ENCODE measurements at regions not wholly inside any gene's neighbourhood (a gene's known extent, or its start where the extent isn't known, plus 50 kb on each side); places are given as distances from the start of the nearest gene placed in this dataset.

DNA sequence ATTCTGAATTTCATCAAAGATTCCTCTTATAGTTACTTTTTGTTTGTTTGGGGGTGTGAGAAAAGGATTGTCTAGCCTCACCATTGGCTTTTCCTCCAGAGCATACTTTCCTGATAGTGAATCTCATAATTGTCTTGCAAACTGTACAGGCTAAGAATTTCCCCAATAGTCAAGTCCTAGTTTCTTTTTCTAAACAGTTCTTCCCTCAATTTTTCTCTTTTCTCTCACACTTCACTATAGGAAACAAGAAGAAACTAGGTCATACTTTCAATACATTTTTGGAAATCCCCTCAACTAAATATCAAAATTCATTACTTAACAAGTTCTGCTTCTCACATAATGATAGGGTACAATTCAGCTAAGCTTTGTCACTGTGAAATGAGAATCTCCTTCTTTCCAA is 241.9 kb downstream of the IL20RB start:
- H3K9me3 ChIP-seq (ENCODE audit: control extremely low read depth in 1 of 5, control insufficient read depth in 4 of 5, insufficient read depth in 2 of 5, low read depth in 1 of 5, low read length in 4 of 5), result no peaks in the 10 kb centered on the region
- H3K4me3 ChIP-seq (ENCODE audit: control insufficient read depth in 1 of 7, extremely low read depth in 1 of 7, insufficient read depth in 4 of 7, low read depth in 2 of 7, low read length in 6 of 7), result no peak overlapping the region
- no peak for DNase-seq
- H3K36me3 ChIP-seq (ENCODE audit: control insufficient read depth in 4 of 4, insufficient read depth in 4 of 4, low read length in 3 of 4), result no peaks in the 10 kb centered on the region
- ChIA-PET POLR2A (no interaction called here), CTCF (no interaction called here)
- H3K27me3 ChIP-seq (replicated peaks in 2 of 5; ENCODE audit: control insufficient read depth in 4 of 5, insufficient read depth in 5 of 5, low read length in 4 of 5), result no peaks in the 10 kb centered on the region
- no peaks in the 10 kb centered on the region for H3K4me1 ChIP-seq (ENCODE audit: control extremely low read depth in 1 of 4, control insufficient read depth in 4 of 4, insufficient read depth in 4 of 4, low read length in 3 of 4)
- H3K27ac ChIP-seq (ENCODE audit: insufficient read depth in 1 of 2, low read depth in 1 of 2, low read length in 2 of 2, poor library complexity in 1 of 2, severe bottlenecking in 2 of 2), result no peak overlapping the region

DNA sequence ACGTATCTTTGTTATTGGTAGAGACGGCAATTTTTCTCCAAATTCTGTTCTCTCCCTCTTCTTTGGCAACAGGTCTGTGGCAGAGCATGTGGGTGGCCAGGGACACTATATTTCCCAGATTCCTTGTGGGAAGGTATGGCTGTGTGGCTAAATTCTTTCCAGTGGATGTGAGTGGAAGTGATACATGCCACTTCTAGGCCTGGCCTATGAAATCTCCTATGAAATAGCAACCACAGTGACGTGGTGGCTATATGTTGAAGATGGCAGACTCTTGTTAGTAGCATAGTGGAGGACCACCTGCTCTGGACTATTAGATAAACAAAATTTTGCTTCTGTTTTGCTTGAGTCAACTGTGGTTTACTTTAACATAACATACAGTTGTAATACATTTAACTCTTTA is 243.3 kb downstream of the IL20RB start:
- no peak for DNase-seq
- ChIA-PET POLR2A (no interaction called here), CTCF (no interaction called here)
- WGBS (ENCODE audit: insufficient coverage), result no CpG with 5 or more reads among the region's 3 CpGs
- no peaks in the 10 kb centered on the region for H3K27me3 ChIP-seq (replicated peaks in 2 of 5; ENCODE audit: control insufficient read depth in 4 of 5, insufficient read depth in 5 of 5, low read length in 4 of 5)
- H3K9me3 ChIP-seq (ENCODE audit: control extremely low read depth in 1 of 5, control insufficient read depth in 4 of 5, insufficient read depth in 2 of 5, low read depth in 1 of 5, low read length in 4 of 5), result no peaks in the 10 kb centered on the region
- H3K27ac ChIP-seq (ENCODE audit: insufficient read depth in 1 of 2, low read depth in 1 of 2, low read length in 2 of 2, poor library complexity in 1 of 2, severe bottlenecking in 2 of 2), result no peak overlapping the region
- H3K36me3 ChIP-seq (ENCODE audit: control insufficient read depth in 4 of 4, insufficient read depth in 4 of 4, low read length in 3 of 4), result no peaks in the 10 kb centered on the region
- H3K4me3 ChIP-seq (ENCODE audit: control insufficient read depth in 1 of 7, extremely low read depth in 1 of 7, insufficient read depth in 4 of 7, low read depth in 2 of 7, low read length in 6 of 7), result no peak overlapping the region
- no peaks in the 10 kb centered on the region for H3K4me1 ChIP-seq (ENCODE audit: control extremely low read depth in 1 of 4, control insufficient read depth in 4 of 4, insufficient read depth in 4 of 4, low read length in 3 of 4)

DNA sequence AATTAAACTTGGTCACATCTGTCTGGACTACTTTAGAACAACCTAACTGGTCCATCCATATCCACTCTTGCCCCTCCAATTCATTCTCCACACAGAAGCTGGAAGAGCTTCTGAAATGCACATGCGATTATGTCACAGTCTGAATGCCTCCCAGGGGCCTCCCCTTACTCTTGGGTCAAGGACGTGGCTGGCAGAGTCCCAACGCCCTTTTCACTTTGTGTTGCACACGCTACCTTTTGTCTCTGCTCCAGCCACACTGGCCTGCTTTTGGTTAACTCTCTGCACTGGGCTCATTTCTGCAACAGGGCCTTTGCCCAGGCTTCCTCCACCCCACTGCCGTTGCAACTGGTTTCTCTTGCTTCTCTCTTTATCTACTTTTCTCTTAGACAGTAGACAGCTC is 245.2 kb downstream of the IL20RB start:
- ChIA-PET POLR2A (no interaction called here), CTCF (no interaction called here)
- no peaks in the 10 kb centered on the region for H3K4me1 ChIP-seq (ENCODE audit: control extremely low read depth in 1 of 4, control insufficient read depth in 4 of 4, insufficient read depth in 4 of 4, low read length in 3 of 4)
- no peak overlapping the region for H3K27ac ChIP-seq (ENCODE audit: insufficient read depth in 1 of 2, low read depth in 1 of 2, low read length in 2 of 2, poor library complexity in 1 of 2, severe bottlenecking in 2 of 2)
- H3K4me3 ChIP-seq (ENCODE audit: control insufficient read depth in 1 of 7, extremely low read depth in 1 of 7, insufficient read depth in 4 of 7, low read depth in 2 of 7, low read length in 6 of 7), result no peak overlapping the region
- no peaks in the 10 kb centered on the region for H3K9me3 ChIP-seq (ENCODE audit: control extremely low read depth in 1 of 5, control insufficient read depth in 4 of 5, insufficient read depth in 2 of 5, low read depth in 1 of 5, low read length in 4 of 5)
- 91% methylated on average over 5 of the region's 5 CpGs for WGBS (ENCODE audit: insufficient coverage)
- no peak for DNase-seq
- H3K36me3 ChIP-seq (ENCODE audit: control insufficient read depth in 4 of 4, insufficient read depth in 4 of 4, low read length in 3 of 4), result no peaks in the 10 kb centered on the region
- H3K27me3 ChIP-seq (replicated peaks in 2 of 5; ENCODE audit: control insufficient read depth in 4 of 5, insufficient read depth in 5 of 5, low read length in 4 of 5), result no peaks in the 10 kb centered on the region

DNA sequence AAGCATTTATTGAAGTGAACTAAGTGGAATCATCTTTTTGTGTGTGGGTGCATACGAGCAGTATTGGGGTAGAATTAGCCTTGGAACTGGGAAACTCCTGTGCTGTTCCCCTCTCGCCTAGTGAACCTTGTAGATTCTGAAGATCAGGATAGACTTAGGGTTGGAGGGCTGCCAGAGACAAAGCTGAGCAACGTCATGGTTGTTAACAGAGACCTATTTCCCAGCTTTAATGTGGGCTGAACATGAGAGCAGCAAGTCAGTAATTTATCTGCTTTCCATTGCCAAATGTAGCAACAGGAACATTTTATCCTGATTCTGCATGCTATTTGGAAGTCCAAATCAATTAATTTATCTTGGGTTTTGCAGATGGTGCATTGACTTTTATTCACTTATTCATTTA is 246.6 kb downstream of the IL20RB start:
- 82% methylated on average over 3 of the region's 3 CpGs for WGBS (ENCODE audit: insufficient coverage)
- H3K4me1 ChIP-seq (ENCODE audit: control extremely low read depth in 1 of 4, control insufficient read depth in 4 of 4, insufficient read depth in 4 of 4, low read length in 3 of 4), result no peaks in the 10 kb centered on the region
- H3K27ac ChIP-seq (ENCODE audit: insufficient read depth in 1 of 2, low read depth in 1 of 2, low read length in 2 of 2, poor library complexity in 1 of 2, severe bottlenecking in 2 of 2), result no peak overlapping the region
- no peaks in the 10 kb centered on the region for H3K27me3 ChIP-seq (replicated peaks in 2 of 5; ENCODE audit: control insufficient read depth in 4 of 5, insufficient read depth in 5 of 5, low read length in 4 of 5)
- CTCF ChIA-PET, result no interaction called here
- H3K9me3 ChIP-seq (ENCODE audit: control extremely low read depth in 1 of 5, control insufficient read depth in 4 of 5, insufficient read depth in 2 of 5, low read depth in 1 of 5, low read length in 4 of 5), result no peaks in the 10 kb centered on the region
- no peak overlapping the region for H3K4me3 ChIP-seq (ENCODE audit: control insufficient read depth in 1 of 7, extremely low read depth in 1 of 7, insufficient read depth in 4 of 7, low read depth in 2 of 7, low read length in 6 of 7)
- DNase-seq, result no peak
- POLR2A ChIA-PET, result no interaction called here
- H3K36me3 ChIP-seq (ENCODE audit: control insufficient read depth in 4 of 4, insufficient read depth in 4 of 4, low read length in 3 of 4), result no peaks in the 10 kb centered on the region

DNA sequence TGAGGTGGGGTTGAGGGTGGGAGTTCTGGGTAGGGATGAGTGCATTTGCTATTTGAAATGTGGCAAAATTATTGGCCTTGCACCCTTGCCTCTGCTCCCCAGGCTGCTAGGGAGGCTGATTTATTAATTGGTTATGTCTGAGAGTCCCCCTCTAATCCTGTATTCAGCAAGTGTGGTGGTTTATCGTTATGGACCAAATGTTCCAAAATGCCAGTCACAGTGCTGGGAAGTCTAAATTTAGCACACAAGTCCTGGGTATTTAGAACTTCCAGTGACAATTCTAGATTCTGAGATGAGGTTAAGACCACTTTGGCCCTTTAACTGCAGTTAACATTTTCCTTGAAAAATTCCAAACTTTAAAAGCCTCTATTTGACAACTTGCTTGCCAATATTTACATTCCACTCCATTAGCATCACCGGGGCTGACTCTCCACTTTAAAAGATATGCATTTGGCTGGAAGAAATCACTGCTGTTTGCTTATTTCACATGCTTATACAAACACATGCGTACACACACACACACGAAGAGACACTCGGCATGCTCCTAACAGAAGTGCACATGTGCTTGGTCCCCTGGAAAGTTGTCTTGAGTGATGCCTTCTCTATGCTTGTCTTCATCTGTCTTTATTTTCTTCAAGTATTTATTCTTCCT is 247.7 kb downstream of the IL20RB start:
- Histone ChIP-seq H3K4me3 (ENCODE audit: control insufficient read depth in 1 of 7, extremely low read depth in 1 of 7, insufficient read depth in 4 of 7, low read depth in 2 of 7, low read length in 6 of 7) (no peak overlapping the region), H3K27ac (ENCODE audit: insufficient read depth in 1 of 2, low read depth in 1 of 2, low read length in 2 of 2, poor library complexity in 1 of 2, severe bottlenecking in 2 of 2) (no peak overlapping the region), H3K27me3 (replicated peaks in 2 of 5; ENCODE audit: control insufficient read depth in 4 of 5, insufficient read depth in 5 of 5, low read length in 4 of 5) (no peaks in the 10 kb centered on the region), H3K4me1 (ENCODE audit: control extremely low read depth in 1 of 4, control insufficient read depth in 4 of 4, insufficient read depth in 4 of 4, low read length in 3 of 4) (no peaks in the 10 kb centered on the region), H3K36me3 (ENCODE audit: control insufficient read depth in 4 of 4, insufficient read depth in 4 of 4, low read length in 3 of 4) (no peaks in the 10 kb centered on the region), H3K9me3 (ENCODE audit: control extremely low read depth in 1 of 5, control insufficient read depth in 4 of 5, insufficient read depth in 2 of 5, low read depth in 1 of 5, low read length in 4 of 5) (no peaks in the 10 kb centered on the region)
- WGBS (ENCODE audit: insufficient coverage), result 90% methylated on average over 4 of the region's 5 CpGs
- DNase-seq, result no peak
- POLR2A ChIA-PET, result no interaction called here
- CTCF ChIA-PET, result no interaction called here

DNA sequence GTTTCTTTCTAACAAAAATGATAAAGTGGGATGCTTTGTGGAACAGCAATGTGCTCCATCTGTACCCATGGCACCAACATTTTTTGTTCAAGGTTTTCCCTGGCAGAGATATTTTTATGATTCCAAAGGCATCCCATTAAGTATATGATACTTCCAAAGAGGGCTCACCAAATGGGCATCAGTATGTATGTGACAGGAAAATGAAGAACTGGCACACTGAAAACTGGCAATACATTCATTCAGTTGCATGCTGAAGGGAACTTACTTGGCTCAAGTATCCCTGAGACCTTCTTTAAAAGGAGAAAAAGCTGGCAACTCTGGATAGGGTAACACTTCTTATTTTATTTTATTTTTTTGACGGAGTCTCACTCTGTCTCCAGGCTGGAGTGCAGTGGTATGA is 249.8 kb downstream of the IL20RB start:
- H3K36me3 ChIP-seq (ENCODE audit: control insufficient read depth in 4 of 4, insufficient read depth in 4 of 4, low read length in 3 of 4), result no peaks in the 10 kb centered on the region
- H3K4me1 ChIP-seq (ENCODE audit: control extremely low read depth in 1 of 4, control insufficient read depth in 4 of 4, insufficient read depth in 4 of 4, low read length in 3 of 4), result no peaks in the 10 kb centered on the region
- no peaks in the 10 kb centered on the region for H3K27me3 ChIP-seq (replicated peaks in 2 of 5; ENCODE audit: control insufficient read depth in 4 of 5, insufficient read depth in 5 of 5, low read length in 4 of 5)
- 100% methylated on average over 1 of the region's 1 CpG for WGBS (ENCODE audit: insufficient coverage)
- ChIA-PET CTCF (no interaction called here), POLR2A (no interaction called here)
- H3K4me3 ChIP-seq (ENCODE audit: control insufficient read depth in 1 of 7, extremely low read depth in 1 of 7, insufficient read depth in 4 of 7, low read depth in 2 of 7, low read length in 6 of 7), result no peak overlapping the region
- no peaks in the 10 kb centered on the region for H3K9me3 ChIP-seq (ENCODE audit: control extremely low read depth in 1 of 5, control insufficient read depth in 4 of 5, insufficient read depth in 2 of 5, low read depth in 1 of 5, low read length in 4 of 5)
- H3K27ac ChIP-seq (ENCODE audit: insufficient read depth in 1 of 2, low read depth in 1 of 2, low read length in 2 of 2, poor library complexity in 1 of 2, severe bottlenecking in 2 of 2), result no peak overlapping the region
- no peak for DNase-seq

DNA sequence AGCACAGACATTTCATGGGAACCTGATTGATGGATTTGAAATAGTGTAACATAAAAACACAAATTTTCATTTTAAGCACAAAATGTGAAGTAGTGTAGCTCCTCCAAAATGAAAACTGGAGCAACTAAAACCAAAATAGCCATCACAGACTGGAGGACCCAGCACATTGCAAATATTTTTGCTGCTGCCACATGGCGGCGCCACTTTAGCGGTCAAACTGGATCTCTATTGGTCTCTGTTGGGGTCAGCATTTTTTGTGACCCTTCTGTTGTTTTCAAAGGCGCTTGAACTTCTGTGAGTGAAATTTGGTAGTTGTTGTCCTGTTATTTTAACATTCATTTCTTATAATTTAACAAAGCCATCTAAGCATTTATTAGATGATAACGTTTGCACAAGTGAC is 259.9 kb downstream of the IL20RB start:
- Histone ChIP-seq H3K4me3 (ENCODE audit: control insufficient read depth in 1 of 7, extremely low read depth in 1 of 7, insufficient read depth in 4 of 7, low read depth in 2 of 7, low read length in 6 of 7) (no peak overlapping the region), H3K27me3 (replicated peaks in 2 of 5; ENCODE audit: control insufficient read depth in 4 of 5, insufficient read depth in 5 of 5, low read length in 4 of 5) (no peaks in the 10 kb centered on the region), H3K36me3 (ENCODE audit: control insufficient read depth in 4 of 4, insufficient read depth in 4 of 4, low read length in 3 of 4) (no peaks in the 10 kb centered on the region), H3K27ac (ENCODE audit: insufficient read depth in 1 of 2, low read depth in 1 of 2, low read length in 2 of 2, poor library complexity in 1 of 2, severe bottlenecking in 2 of 2) (no peak overlapping the region), H3K9me3 (ENCODE audit: control extremely low read depth in 1 of 5, control insufficient read depth in 4 of 5, insufficient read depth in 2 of 5, low read depth in 1 of 5, low read length in 4 of 5) (peaks cover 0 to 3% (median 0%) of the 10 kb centered on the region in 5 experiments), H3K4me1 (ENCODE audit: control extremely low read depth in 1 of 4, control insufficient read depth in 4 of 4, insufficient read depth in 4 of 4, low read length in 3 of 4) (no peaks in the 10 kb centered on the region)
- WGBS (ENCODE audit: insufficient coverage), result 10% methylated on average over 3 of the region's 5 CpGs
- CTCF ChIA-PET, result no interaction called here
- POLR2A ChIA-PET, result no interaction called here
- DNase-seq, result no peak
